SIG-M5 treated with dmso at 0.1 percent for 504 hours (cell line): ENCODE measurements at regions not wholly inside any gene's neighbourhood (a gene's known extent, or its start where the extent isn't known, plus 50 kb on each side); places are given as distances from the start of the nearest gene placed in this dataset.

Experiments used
- DNase-seq: peaks from one replicate; lab custom pipeline; 2025; ENCODE audit not compliant: unreplicated experiment; lab: John Stamatoyannopoulos, UW

- no peak for DNase-seq
These were observed 924.6 kb downstream of the BRD1 start for GRCh38 chr22:48902983-48903650.

- DNase-seq: no peak
These were observed 925.4 kb downstream of the BRD1 start for GRCh38 chr22:48902001-48902869.

GRCh38 chr22:48901324-48901723 lies 926.3 kb downstream of the BRD1 start:
- no peak for DNase-seq

GRCh38 chr22:48900626-48901025 lies 927.0 kb downstream of the BRD1 start:
- DNase-seq: no peak

- DNase-seq: no peak
These were observed 927.4 kb downstream of the BRD1 start for GRCh38 chr22:48900327-48900597.

GRCh38 chr22:48899523-48900326 lies 927.9 kb downstream of the BRD1 start:
- DNase-seq: no peak

- DNase-seq: no peak
These were observed 929.0 kb downstream of the BRD1 start for GRCh38 chr22:48898524-48899250.

GRCh38 chr22:48897645-48898370 lies 929.9 kb downstream of the BRD1 start:
- no peak for DNase-seq

- no peak for DNase-seq
These were observed 930.7 kb downstream of the BRD1 start for GRCh38 chr22:48896766-48897644.

GRCh38 chr22:48895831-48896765 lies 931.6 kb downstream of the BRD1 start:
- no peak for DNase-seq

GRCh38 chr22:48895336-48895735 lies 932.3 kb downstream of the BRD1 start:
- DNase-seq: no peak

GRCh38 chr22:48894804-48895250 lies 932.8 kb downstream of the BRD1 start:
- no peak for DNase-seq

- DNase-seq: no peak
These were observed 933.5 kb downstream of the BRD1 start for GRCh38 chr22:48894064-48894671.

GRCh38 chr22:48893288-48894063 lies 934.2 kb downstream of the BRD1 start:
- DNase-seq: no peak

GRCh38 chr22:48892578-48893287 lies 934.9 kb downstream of the BRD1 start:
- no peak for DNase-seq
